Hematopoietic multipotent progenitor cell (in vitro differentiated cells): ENCODE measurements at regions not wholly inside any gene's neighbourhood (a gene's known extent, or its start where the extent isn't known, plus 50 kb on each side); places are given as distances from the start of the nearest gene placed in this dataset.

Source experiments
- DNase-seq, 3 donors: peaks; one replicate each; pipeline ENCODE4 v3.0.0-alpha.2; 2011 to 2015; ENCODE audit warnings: low read depth in 2 of 3, low spot score in 2 of 3

GRCh38 chr2:12795851-12796250 lies 79.1 kb downstream of the TRIB2 start:
- no peak for DNase-seq

- DNase-seq = no peak
Measured at GRCh38 chr2:12796657-12797056, 79.9 kb downstream of the TRIB2 start.

- peak in 2 of 3 donors; percentile 21 to 70 for DNase-seq
Measured at GRCh38 chr2:12797815-12798214, 81.1 kb downstream of the TRIB2 start.

- no peak for DNase-seq
Measured at GRCh38 chr2:12803607-12804006, 86.9 kb downstream of the TRIB2 start.

- no peak for DNase-seq
Measured at GRCh38 chr2:12804091-12804856, 87.5 kb downstream of the TRIB2 start.

- no peak for DNase-seq
Measured at GRCh38 chr2:12805033-12805432, 88.3 kb downstream of the TRIB2 start.

- DNase-seq = no peak
Measured at GRCh38 chr2:12806549-12807242, 90.0 kb downstream of the TRIB2 start.

- no peak for DNase-seq
Measured at GRCh38 chr2:12807907-12808810, 91.4 kb downstream of the TRIB2 start.

GRCh38 chr2:12809526-12809925 lies 92.8 kb downstream of the TRIB2 start:
- DNase-seq = no peak

- no peak for DNase-seq
Measured at GRCh38 chr2:12811916-12812315, 95.2 kb downstream of the TRIB2 start.

GRCh38 chr2:12813166-12813565 lies 96.4 kb downstream of the TRIB2 start:
- DNase-seq = no peak

- no peak for DNase-seq
Measured at GRCh38 chr2:12816379-12817306, 99.9 kb downstream of the TRIB2 start.

- no peak for DNase-seq
Measured at GRCh38 chr2:12817870-12818269, 101.1 kb downstream of the TRIB2 start.

GRCh38 chr2:12818416-12819102 lies 101.8 kb downstream of the TRIB2 start:
- DNase-seq = no peak

- DNase-seq = no peak
Measured at GRCh38 chr2:12819103-12819475, 102.4 kb downstream of the TRIB2 start.

- peak in 2 of 3 donors; percentile 17 to 62 for DNase-seq
Measured at GRCh38 chr2:12819721-12820120, 103.0 kb downstream of the TRIB2 start.

- no peak for DNase-seq
Measured at GRCh38 chr2:12821656-12822055, 104.9 kb downstream of the TRIB2 start.

GRCh38 chr2:12824351-12824777 lies 107.6 kb downstream of the TRIB2 start:
- no peak for DNase-seq

GRCh38 chr2:12824778-12825379 lies 108.1 kb downstream of the TRIB2 start:
- DNase-seq = no peak
